ENCODE measurements at regions not wholly inside any gene's neighbourhood (a gene's known extent, or its start where the extent isn't known, plus 50 kb on each side); places are given as distances from the start of the nearest gene placed in this dataset.

DNA sequence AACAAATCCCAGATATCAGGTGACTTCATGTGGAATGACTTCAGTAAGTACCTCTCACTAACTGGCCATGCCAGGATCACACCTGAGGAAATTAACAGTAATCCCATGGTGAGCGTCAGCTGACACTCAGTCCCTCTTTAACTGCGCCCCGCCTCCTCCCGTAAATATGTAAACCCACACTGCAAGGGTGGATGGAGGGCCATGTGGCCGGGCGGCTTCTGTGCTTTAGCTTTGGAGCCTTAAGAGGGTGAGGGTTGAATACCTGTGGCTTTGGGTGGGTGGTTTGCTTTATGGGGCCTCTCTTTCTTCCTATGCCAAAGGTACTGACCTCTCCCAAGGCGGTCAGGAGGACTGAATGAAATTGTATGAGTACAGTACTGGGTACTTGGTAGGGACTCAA lies 141.7 kb downstream of the MRM1 start:
- Mint-ChIP-seq H3K36me3 (ENCODE audit: low read depth, unreplicated experiment) (peaks cover 2% of the 10 kb centered on the region), H3K4me1 (ENCODE audit: low read depth, unreplicated experiment) (no peaks in the 10 kb centered on the region), H3K9me3 (ENCODE audit: unreplicated experiment) (peaks cover 7% of the 10 kb centered on the region), H3K27me3 (ENCODE audit: low read depth, unreplicated experiment) (peaks cover 60% of the 10 kb centered on the region), H3K27ac (ENCODE audit: unreplicated experiment) (no peak overlapping the region), H3K4me3 (ENCODE audit: unreplicated experiment) (no peak overlapping the region)
- H2AFZ ChIP-seq (ENCODE audit: low read depth, low read length) = no peak overlapping the region
- H3K4me2 ChIP-seq (ENCODE audit: low read length) = no peak overlapping the region
- DNase-seq (ENCODE audit: low read depth) (no peak), FAIRE-seq (no peak)
- H3K79me2 ChIP-seq (ENCODE audit: insufficient read depth, low read length) = no peaks in the 10 kb centered on the region
- no peaks in the 10 kb centered on the region for H3K36me3 ChIP-seq (ENCODE audit: insufficient read depth, low read length)
- no peaks in the 10 kb centered on the region for H3K9me3 ChIP-seq (ENCODE audit: insufficient read depth, low read depth, low read length)
- H3K9ac ChIP-seq (ENCODE audit: low read length) = no peak overlapping the region
- H3K4me1 ChIP-seq (ENCODE audit: insufficient read depth, low read length) = no peaks in the 10 kb centered on the region
- H3K4me3 ChIP-seq (ENCODE audit: insufficient read depth, low read depth, low read length) = no peak overlapping the region
- peaks cover 6% of the 10 kb centered on the region for H3K27me3 ChIP-seq (ENCODE audit: insufficient read depth, low read length)
- no peaks in the 10 kb centered on the region for H4K20me1 ChIP-seq (ENCODE audit: insufficient read depth, low read length)
- TF ChIP-seq, protein P1, sequence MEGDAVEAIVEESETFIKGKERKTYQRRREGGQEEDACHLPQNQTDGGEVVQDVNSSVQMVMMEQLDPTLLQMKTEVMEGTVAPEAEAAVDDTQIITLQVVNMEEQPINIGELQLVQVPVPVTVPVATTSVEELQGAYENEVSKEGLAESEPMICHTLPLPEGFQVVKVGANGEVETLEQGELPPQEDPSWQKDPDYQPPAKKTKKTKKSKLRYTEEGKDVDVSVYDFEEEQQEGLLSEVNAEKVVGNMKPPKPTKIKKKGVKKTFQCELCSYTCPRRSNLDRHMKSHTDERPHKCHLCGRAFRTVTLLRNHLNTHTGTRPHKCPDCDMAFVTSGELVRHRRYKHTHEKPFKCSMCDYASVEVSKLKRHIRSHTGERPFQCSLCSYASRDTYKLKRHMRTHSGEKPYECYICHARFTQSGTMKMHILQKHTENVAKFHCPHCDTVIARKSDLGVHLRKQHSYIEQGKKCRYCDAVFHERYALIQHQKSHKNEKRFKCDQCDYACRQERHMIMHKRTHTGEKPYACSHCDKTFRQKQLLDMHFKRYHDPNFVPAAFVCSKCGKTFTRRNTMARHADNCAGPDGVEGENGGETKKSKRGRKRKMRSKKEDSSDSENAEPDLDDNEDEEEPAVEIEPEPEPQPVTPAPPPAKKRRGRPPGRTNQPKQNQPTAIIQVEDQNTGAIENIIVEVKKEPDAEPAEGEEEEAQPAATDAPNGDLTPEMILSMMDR (IDR thresholded peaks at IDR 0.05; ENCODE audit: insufficient read depth, low read depth, low read length) = no peak
- no peak for TF ChIP-seq EZH2 (IDR thresholded peaks at IDR 0.05; ENCODE audit: insufficient read depth, low read length)
- H3K27ac ChIP-seq (ENCODE audit: low read depth, low read length) = no peak overlapping the region

DNA sequence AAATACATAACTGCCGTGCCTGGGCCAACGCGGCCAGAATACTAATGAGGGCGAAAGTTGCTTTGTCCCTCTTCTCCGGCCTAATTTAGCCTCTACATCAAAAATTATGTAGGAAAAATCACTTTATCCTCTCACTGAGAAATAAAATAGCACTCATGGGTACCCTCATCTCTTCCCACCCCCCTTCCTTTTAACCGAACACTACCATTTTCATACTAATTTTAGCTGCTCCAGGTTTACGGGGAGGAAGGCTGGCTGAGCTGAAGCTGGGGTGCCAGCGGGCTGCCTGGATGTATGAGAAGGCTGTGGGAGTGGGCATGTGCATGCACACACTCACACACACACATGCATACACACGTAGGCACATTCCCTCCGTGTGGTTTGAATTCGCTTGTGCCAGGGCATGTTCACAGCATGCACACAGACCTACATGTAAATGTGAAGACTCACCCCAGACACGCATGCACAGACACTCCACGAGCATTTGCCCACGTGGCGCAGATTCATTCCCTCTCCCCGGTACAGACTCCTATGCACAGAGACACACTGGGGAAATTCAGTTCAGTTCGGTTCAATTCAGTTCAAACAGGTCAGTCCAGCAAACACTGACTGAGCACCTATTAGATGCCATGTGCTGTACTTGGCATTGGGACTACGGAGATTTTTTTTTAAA lies 145.1 kb downstream of the MRM1 start:
- FAIRE-seq (no peak), DNase-seq (ENCODE audit: low read depth) (no peak)
- Histone ChIP-seq H3K4me3 (ENCODE audit: insufficient read depth, low read depth, low read length) (no peak overlapping the region), H3K79me2 (ENCODE audit: insufficient read depth, low read length) (no peaks in the 10 kb centered on the region), H3K36me3 (ENCODE audit: insufficient read depth, low read length) (no peaks in the 10 kb centered on the region), H4K20me1 (ENCODE audit: insufficient read depth, low read length) (no peaks in the 10 kb centered on the region), H3K4me1 (ENCODE audit: insufficient read depth, low read length) (no peaks in the 10 kb centered on the region), H2AFZ (ENCODE audit: low read depth, low read length) (no peak overlapping the region), H3K9me3 (ENCODE audit: insufficient read depth, low read depth, low read length) (no peaks in the 10 kb centered on the region), H3K27me3 (ENCODE audit: insufficient read depth, low read length) (peaks cover 11% of the 10 kb centered on the region), H3K27ac (ENCODE audit: low read depth, low read length) (no peak overlapping the region), H3K9ac (ENCODE audit: low read length) (no peak overlapping the region), H3K4me2 (ENCODE audit: low read length) (no peak overlapping the region)
- H3K36me3 Mint-ChIP-seq (ENCODE audit: low read depth, unreplicated experiment) = no peaks in the 10 kb centered on the region
- no peak overlapping the region for H3K4me3 Mint-ChIP-seq (ENCODE audit: unreplicated experiment)
- H3K27ac Mint-ChIP-seq (ENCODE audit: unreplicated experiment) = no peak overlapping the region
- H3K27me3 Mint-ChIP-seq (ENCODE audit: low read depth, unreplicated experiment) = peaks cover 66% of the 10 kb centered on the region
- TF ChIP-seq, protein P1 (IDR thresholded peaks at IDR 0.05; ENCODE audit: insufficient read depth, low read depth, low read length) = no peak
- no peak for TF ChIP-seq EZH2 (IDR thresholded peaks at IDR 0.05; ENCODE audit: insufficient read depth, low read length)
- no peaks in the 10 kb centered on the region for H3K4me1 Mint-ChIP-seq (ENCODE audit: low read depth, unreplicated experiment)
- H3K9me3 Mint-ChIP-seq (ENCODE audit: unreplicated experiment) = peaks cover 2% of the 10 kb centered on the region

DNA sequence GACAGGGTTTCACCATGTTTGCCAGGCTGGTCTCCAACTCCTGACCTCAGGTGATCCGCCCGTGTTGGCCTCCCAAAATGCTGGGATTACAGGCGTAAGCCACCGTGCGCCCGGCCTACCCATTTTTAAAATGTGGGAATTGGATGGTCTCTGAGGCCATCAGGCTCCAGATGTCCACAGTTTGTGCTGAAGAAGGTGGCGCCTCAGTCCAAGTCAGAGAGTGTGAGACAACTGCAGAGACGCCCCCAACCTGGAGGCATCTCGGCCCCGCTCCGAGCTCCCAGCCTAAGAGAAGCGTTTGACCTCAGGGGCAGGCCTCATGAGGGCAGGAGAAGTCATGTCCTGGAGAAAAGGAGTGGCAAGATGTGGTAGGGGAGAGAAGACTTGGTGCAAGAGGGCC lies 146.5 kb downstream of the MRM1 start:
- no peaks in the 10 kb centered on the region for H3K4me1 ChIP-seq (ENCODE audit: insufficient read depth, low read length)
- Mint-ChIP-seq H3K27me3 (ENCODE audit: low read depth, unreplicated experiment) (peaks cover 74% of the 10 kb centered on the region), H3K9me3 (ENCODE audit: unreplicated experiment) (peaks cover 2% of the 10 kb centered on the region), H3K36me3 (ENCODE audit: low read depth, unreplicated experiment) (no peaks in the 10 kb centered on the region), H3K4me1 (ENCODE audit: low read depth, unreplicated experiment) (no peaks in the 10 kb centered on the region), H3K4me3 (ENCODE audit: unreplicated experiment) (no peak overlapping the region), H3K27ac (ENCODE audit: unreplicated experiment) (no peak overlapping the region)
- no peaks in the 10 kb centered on the region for H4K20me1 ChIP-seq (ENCODE audit: insufficient read depth, low read length)
- H3K4me2 ChIP-seq (ENCODE audit: low read length) = no peak overlapping the region
- FAIRE-seq (no peak), DNase-seq (ENCODE audit: low read depth) (no peak)
- H3K27me3 ChIP-seq (ENCODE audit: insufficient read depth, low read length) = peaks cover 14% of the 10 kb centered on the region
- no peak overlapping the region for H2AFZ ChIP-seq (ENCODE audit: low read depth, low read length)
- H3K4me3 ChIP-seq (ENCODE audit: insufficient read depth, low read depth, low read length) = no peak overlapping the region
- no peaks in the 10 kb centered on the region for H3K9me3 ChIP-seq (ENCODE audit: insufficient read depth, low read depth, low read length)
- H3K79me2 ChIP-seq (ENCODE audit: insufficient read depth, low read length) = no peaks in the 10 kb centered on the region
- no peaks in the 10 kb centered on the region for H3K36me3 ChIP-seq (ENCODE audit: insufficient read depth, low read length)
- TF ChIP-seq, protein P1 (IDR thresholded peaks at IDR 0.05; ENCODE audit: insufficient read depth, low read depth, low read length) = no peak
- TF ChIP-seq EZH2 (IDR thresholded peaks at IDR 0.05; ENCODE audit: insufficient read depth, low read length) = no peak
- H3K27ac ChIP-seq (ENCODE audit: low read depth, low read length) = no peak overlapping the region
- H3K9ac ChIP-seq (ENCODE audit: low read length) = no peak overlapping the region
